ENCODE measurements at regions not wholly inside any gene's neighbourhood (a gene's known extent, or its start where the extent isn't known, plus 50 kb on each side); places are given as distances from the start of the nearest gene placed in this dataset.

- Histone ChIP-seq H3K79me1 (ENCODE audit: insufficient read depth, low read depth, low read length, poor library complexity, severe bottlenecking) (no peaks in the 10 kb centered on the region), H2BK12ac (ENCODE audit: insufficient read length, low read depth, low read length) (no peak overlapping the region), H2BK20ac (ENCODE audit: low read depth, low read length, poor library complexity, severe bottlenecking) (no peak overlapping the region), H3K23ac (ENCODE audit: insufficient read length, low read depth, low read length) (no peak overlapping the region), H3K4me2 (ENCODE audit: insufficient read depth, insufficient read length, low read length) (no peak overlapping the region), H2BK15ac (ENCODE audit: low read depth, low read length) (no peak overlapping the region), H3K9ac (ENCODE audit: extremely low read depth, insufficient read length, low read length) (no peak overlapping the region), H2BK5ac (ENCODE audit: insufficient read length, low read length) (no peak overlapping the region), H4K91ac (ENCODE audit: insufficient read length, low read depth, low read length) (no peak overlapping the region), H3K14ac (ENCODE audit: insufficient read depth, low read length) (no peak overlapping the region), H4K8ac (replicated peaks; ENCODE audit: insufficient read length, low read depth, low read length) (no peak overlapping the region), H2AK5ac (ENCODE audit: insufficient read length, low read length) (no peak overlapping the region), H4K20me1 (ENCODE audit: control insufficient read depth, insufficient read depth, insufficient read length) (no peaks in the 10 kb centered on the region), H3K79me2 (ENCODE audit: insufficient read depth, low read length) (no peaks in the 10 kb centered on the region), H3K27ac (ENCODE audit: insufficient read length, low read depth, low read length) (no peak overlapping the region), H3K4ac (ENCODE audit: low read depth, low read length) (no peak overlapping the region), H2BK120ac (ENCODE audit: low read depth, low read length, poor library complexity, severe bottlenecking) (no peak overlapping the region), H3K27me3 (ENCODE audit: insufficient read depth, low read length) (no peaks in the 10 kb centered on the region), H3T11ph (ENCODE audit: low read length) (no peak overlapping the region), H3K4me1 (ENCODE audit: insufficient read depth, low read length) (no peaks in the 10 kb centered on the region), H2AFZ (ENCODE audit: low read length) (no peak overlapping the region), H3K56ac (ENCODE audit: insufficient read length, low read depth, low read length) (no peak overlapping the region), H3K18ac (ENCODE audit: insufficient read length, low read depth, low read length) (no peak overlapping the region), H3K9me3 (ENCODE audit: control insufficient read depth, low read depth, low read length) (no peaks in the 10 kb centered on the region), H4K5ac (ENCODE audit: insufficient read length, low read depth, low read length) (no peak overlapping the region), H3K23me2 (ENCODE audit: insufficient read length, low read depth, low read length, poor library complexity, severe bottlenecking) (no peaks in the 10 kb centered on the region)
- TF ChIP-seq, protein P1, sequence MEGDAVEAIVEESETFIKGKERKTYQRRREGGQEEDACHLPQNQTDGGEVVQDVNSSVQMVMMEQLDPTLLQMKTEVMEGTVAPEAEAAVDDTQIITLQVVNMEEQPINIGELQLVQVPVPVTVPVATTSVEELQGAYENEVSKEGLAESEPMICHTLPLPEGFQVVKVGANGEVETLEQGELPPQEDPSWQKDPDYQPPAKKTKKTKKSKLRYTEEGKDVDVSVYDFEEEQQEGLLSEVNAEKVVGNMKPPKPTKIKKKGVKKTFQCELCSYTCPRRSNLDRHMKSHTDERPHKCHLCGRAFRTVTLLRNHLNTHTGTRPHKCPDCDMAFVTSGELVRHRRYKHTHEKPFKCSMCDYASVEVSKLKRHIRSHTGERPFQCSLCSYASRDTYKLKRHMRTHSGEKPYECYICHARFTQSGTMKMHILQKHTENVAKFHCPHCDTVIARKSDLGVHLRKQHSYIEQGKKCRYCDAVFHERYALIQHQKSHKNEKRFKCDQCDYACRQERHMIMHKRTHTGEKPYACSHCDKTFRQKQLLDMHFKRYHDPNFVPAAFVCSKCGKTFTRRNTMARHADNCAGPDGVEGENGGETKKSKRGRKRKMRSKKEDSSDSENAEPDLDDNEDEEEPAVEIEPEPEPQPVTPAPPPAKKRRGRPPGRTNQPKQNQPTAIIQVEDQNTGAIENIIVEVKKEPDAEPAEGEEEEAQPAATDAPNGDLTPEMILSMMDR (conservative IDR thresholded peaks at IDR 0.05) = no peak
- H3K27ac Mint-ChIP-seq = no peak overlapping the region
- H3K27me3 Mint-ChIP-seq (ENCODE audit: low read depth) = no peaks in the 10 kb centered on the region
- H3K36me3 Mint-ChIP-seq (ENCODE audit: insufficient read depth in 1 of 3, low read depth in 3 of 3) = peaks cover 9 to 28% (median 19%) of the 10 kb centered on the region in 3 experiments
- peaks cover 27 to 29% of the 10 kb centered on the region in 2 experiments for H3K9me3 Mint-ChIP-seq
- DNase-seq = no peak
- peaks cover 10 to 11% of the 10 kb centered on the region in 2 experiments for H3K4me1 Mint-ChIP-seq
- WGBS (ENCODE audit: extremely low coverage, insufficient read length, low lambda C conversion rate) = no CpG with 5 or more reads among the region's 1 CpG
- no peak overlapping the region for H3K4me3 Mint-ChIP-seq
These were observed 362.9 kb downstream of the PCNX1 start for GRCh38 chr14:71270111-71270510.
